ENCODE measurements at regions not wholly inside any gene's neighbourhood (a gene's known extent, or its start where the extent isn't known, plus 50 kb on each side); places are given as distances from the start of the nearest gene placed in this dataset.

- DNase-seq: no peak
Measured at GRCh38 chr2:52253416-52253980, 1221.6 kb upstream of the NRXN1 start.

- DNase-seq: no peak
Measured at GRCh38 chr2:52238782-52239181, 1206.8 kb upstream of the NRXN1 start.

GRCh38 chr2:52222128-52222527 is 1190.2 kb upstream of the NRXN1 start:
- no peak for DNase-seq

GRCh38 chr2:52220393-52220792 is 1188.5 kb upstream of the NRXN1 start:
- DNase-seq: no peak

- no peak for DNase-seq
Measured at GRCh38 chr2:52210611-52211010, 1178.7 kb upstream of the NRXN1 start.

- no peak for DNase-seq
Measured at GRCh38 chr2:52210161-52210560, 1178.2 kb upstream of the NRXN1 start.

- no peak for DNase-seq
Measured at GRCh38 chr2:52194342-52194741, 1162.4 kb upstream of the NRXN1 start.

GRCh38 chr2:52193804-52194203 is 1161.9 kb upstream of the NRXN1 start:
- DNase-seq: no peak

- DNase-seq: no peak
Measured at GRCh38 chr2:52192656-52193055, 1160.7 kb upstream of the NRXN1 start.

GRCh38 chr2:52181080-52181479 is 1149.1 kb upstream of the NRXN1 start:
- DNase-seq: peak; percentile 7

GRCh38 chr2:52178845-52179244 is 1146.9 kb upstream of the NRXN1 start:
- no peak for DNase-seq

- DNase-seq: no peak
Measured at GRCh38 chr2:52145005-52145404, 1113.1 kb upstream of the NRXN1 start.

- no peak for DNase-seq
Measured at GRCh38 chr2:52144590-52144989, 1112.7 kb upstream of the NRXN1 start.

- no peak for DNase-seq
Measured at GRCh38 chr2:52141076-52141475, 1109.1 kb upstream of the NRXN1 start.

- no peak for DNase-seq
Measured at GRCh38 chr2:52139241-52139640, 1107.3 kb upstream of the NRXN1 start.

GRCh38 chr2:52135235-52135634 is 1103.3 kb upstream of the NRXN1 start:
- no peak for DNase-seq

- DNase-seq: no peak
Measured at GRCh38 chr2:52128081-52128480, 1096.1 kb upstream of the NRXN1 start.

GRCh38 chr2:52127527-52127926 is 1095.6 kb upstream of the NRXN1 start:
- DNase-seq: no peak

- no peak for DNase-seq
Measured at GRCh38 chr2:52117299-52117698, 1085.4 kb upstream of the NRXN1 start.

- no peak for DNase-seq
Measured at GRCh38 chr2:52115750-52116149, 1083.8 kb upstream of the NRXN1 start.

- DNase-seq: no peak
Measured at GRCh38 chr2:52113338-52113737, 1081.4 kb upstream of the NRXN1 start.

- no peak for DNase-seq
Measured at GRCh38 chr2:52112141-52112540, 1080.2 kb upstream of the NRXN1 start.

GRCh38 chr2:52107124-52107523 is 1075.2 kb upstream of the NRXN1 start:
- no peak for DNase-seq

GRCh38 chr2:52097071-52097470 is 1065.1 kb upstream of the NRXN1 start:
- no peak for DNase-seq

- DNase-seq: no peak
Measured at GRCh38 chr2:52084759-52085158, 1052.8 kb upstream of the NRXN1 start.

- DNase-seq: no peak
Measured at GRCh38 chr2:52083214-52083613, 1051.3 kb upstream of the NRXN1 start.

Measured in GDM1 (cell line).